SU-DHL-6 (cell line): ENCODE measurements at regions not wholly inside any gene's neighbourhood (a gene's known extent, or its start where the extent isn't known, plus 50 kb on each side); places are given as distances from the start of the nearest gene placed in this dataset.

Experiments used
- CTCF ChIP-seq: fragments of 200-600 bp; sonication (generic); IDR thresholded peaks from one replicate; pipeline ENCODE4 v1.5.1; 2017; ENCODE audit warnings: antibody characterized with exemption, mild to moderate bottlenecking, low read length, moderate library complexity; ENCODE audit not compliant: insufficient read depth, poor library complexity, severe bottlenecking
- EZH2phosphoT487 ChIP-seq: fragments of 200-600 bp; sonication (generic), shearing (Covaris generic); conservative IDR thresholded peaks from 2 replicates; pipeline ENCODE4 v1.6.1; 2018; ENCODE audit warnings: mild to moderate bottlenecking, antibody characterized with exemption, low read length, moderate library complexity, mixed read lengths

- no peak for TF ChIP-seq CTCF
- no peak for TF ChIP-seq EZH2phosphoT487
These were observed 73.4 kb upstream of the CLEC14A start for GRCh38 chr14:38329246-38329645.
